ENCODE measurements at regions not wholly inside any gene's neighbourhood (a gene's known extent, or its start where the extent isn't known, plus 50 kb on each side); places are given as distances from the start of the nearest gene placed in this dataset.

DNA sequence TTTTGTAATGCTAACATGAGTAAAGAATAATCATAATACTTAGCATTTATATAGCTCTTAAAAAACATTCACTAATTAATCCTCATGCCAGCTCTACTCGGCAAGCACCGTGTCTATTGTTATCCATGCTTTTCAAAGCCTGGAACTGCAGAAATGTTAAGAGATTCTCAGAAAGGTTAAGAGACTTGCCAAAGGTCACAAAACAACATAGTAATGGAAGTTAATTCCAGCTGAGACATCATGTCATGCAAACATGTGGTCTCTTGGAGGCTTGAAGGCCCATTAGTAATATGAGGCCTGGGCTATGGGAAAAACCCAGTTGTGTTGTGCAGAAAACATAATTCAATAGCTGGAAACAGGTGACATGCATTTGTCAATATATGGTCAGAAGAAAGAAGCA, 389.9 kb upstream of the GOT2 start:
- no peak for TF ChIP-seq POLR2AphosphoS5 (IDR thresholded peaks at IDR 0.05; ENCODE audit: low read depth, low read length)
- no peak for TF ChIP-seq POLR2A (IDR thresholded peaks at IDR 0.05; ENCODE audit: low read depth, low read length)
- TF ChIP-seq TAF1 (IDR thresholded peaks at IDR 0.05; ENCODE audit: borderline replicate concordance, low read depth, low read length), result no peak

Data from GM12892 (cell line).